ENCODE measurements at regions not wholly inside any gene's neighbourhood (a gene's known extent, or its start where the extent isn't known, plus 50 kb on each side); places are given as distances from the start of the nearest gene placed in this dataset.

GRCh38 chr5:179488975-179489374 is 61.4 kb upstream of the RUFY1 start:
- Histone ChIP-seq H3K9me3 (replicated peaks; ENCODE audit: control insufficient read depth, insufficient read depth, low read depth, low read length) (no peaks in the 10 kb centered on the region), H3K27me3 (ENCODE audit: control insufficient read depth in 2 of 2, insufficient read depth in 2 of 2, low read length in 2 of 2) (peaks cover 34 to 47% of the 10 kb centered on the region in 2 experiments; a peak in 4 of 5 replicates), H3K4me2 (ENCODE audit: insufficient read depth, low read length) (no peak overlapping the region), H4K20me1 (replicated peaks; ENCODE audit: control insufficient read depth, insufficient read depth, low read length) (no peaks in the 10 kb centered on the region), H3K27ac (ENCODE audit: extremely low read depth, low read depth, low read length) (no peak overlapping the region), H3K9me1 (ENCODE audit: control insufficient read depth, insufficient read depth, low read length) (no peaks in the 10 kb centered on the region), H3K36me3 (ENCODE audit: control insufficient read depth, insufficient read depth, low read length) (no peaks in the 10 kb centered on the region), H2AFZ (ENCODE audit: low read depth, low read length) (no peak overlapping the region), H3K9ac (ENCODE audit: insufficient read depth in 1 of 2, low read depth in 2 of 2, low read length in 2 of 2) (no peak overlapping the region), H3K4me3 (no peak overlapping the region), H3K4me1 (replicated peaks in 1 of 2; ENCODE audit: control insufficient read depth in 2 of 2, insufficient read depth in 2 of 2, low read length in 2 of 2) (no peaks in the 10 kb centered on the region), H3K79me2 (ENCODE audit: control insufficient read depth, insufficient read depth, low read length) (no peaks in the 10 kb centered on the region)
- in situ Hi-C loops (cut with MboI) (no loop called here), intact Hi-C loops (cut with micrococcal nuclease) (no loop called here)
- no peak for DNase-seq (ENCODE audit: extremely low read depth in 1 of 4, low spot score in 3 of 4)
- 0% methylated on average over 4 of the region's 4 CpGs for WGBS (ENCODE audit: insufficient coverage, low coverage, missing lambda C conversion rate)
- ChIA-PET CTCF (ENCODE audit: low intra/inter-chr PET ratio) (no interaction called here), POLR2A (no interaction called here)
- BruUV-seq (replicated peaks): no TSS peak
- TF ChIP-seq CC2D1A (IDR thresholded peaks at IDR 0.05) (no peak), ZBTB34 (CRISPR knock-in tag; IDR thresholded peaks at IDR 0.05) (no peak), DACH1 (IDR thresholded peaks at IDR 0.05; ENCODE audit: partially characterized antibody) (no peak), NFE2 (IDR thresholded peaks at IDR 0.05; ENCODE audit: low read depth) (no peak), MED1 (CRISPR knock-in tag; IDR thresholded peaks at IDR 0.05; ENCODE audit: borderline replicate concordance) (no peak), ZNF217 (CRISPR knock-in tag; IDR thresholded peaks at IDR 0.05) (no peak), TEAD4 (IDR thresholded peaks at IDR 0.05; ENCODE audit: low read length) (no peak), TEAD4 (CRISPR knock-in tag; IDR thresholded peaks at IDR 0.05; ENCODE audit: borderline replicate concordance) (no peak), ZNF583 (CRISPR knock-in tag; IDR thresholded peaks at IDR 0.05) (no peak), STAT5A (IDR thresholded peaks at IDR 0.05; ENCODE audit: borderline replicate concordance, low read length) (no peak), ZNF324 (CRISPR knock-in tag; IDR thresholded peaks at IDR 0.05) (no peak), GTF2E2 (tag; IDR thresholded peaks at IDR 0.05) (no peak), TBL1XR1 (IDR thresholded peaks at IDR 0.05; ENCODE audit: low read length in 2 of 2) (no peak), KDM4B (IDR thresholded peaks at IDR 0.05; ENCODE audit: borderline replicate concordance in 2 of 2, low read depth in 1 of 2) (no peak), E2F5 (CRISPR knock-in tag; IDR thresholded peaks at IDR 0.05) (no peak), SMARCC2 (IDR thresholded peaks at IDR 0.05; ENCODE audit: low read depth) (no peak), ZNF354B (CRISPR knock-in tag; IDR thresholded peaks at IDR 0.05) (no peak), LARP7 (IDR thresholded peaks at IDR 0.05) (no peak), SIRT6 (IDR thresholded peaks at IDR 0.05; ENCODE audit: low read depth, low read length) (no peak)
- FAIRE-seq: no peak
- ATAC-seq: no peak

All from K562 (cell line).